HG03108 (cell line): ENCODE measurements at regions not wholly inside any gene's neighbourhood (a gene's known extent, or its start where the extent isn't known, plus 50 kb on each side); places are given as distances from the start of the nearest gene placed in this dataset.
"Not testable (repeated sequence)": the region's sequence is repeated elsewhere in the genome, so short reads cannot be mapped to it uniquely, and the experiment has no call there.

Experiments used
- ATAC-seq: cut with Tn5 transposase; IDR thresholded peaks from one replicate; pipeline ENCODE4 v1.9.1; 2021; ENCODE audit warnings: moderate library complexity; ENCODE audit not compliant: unreplicated experiment

DNA sequence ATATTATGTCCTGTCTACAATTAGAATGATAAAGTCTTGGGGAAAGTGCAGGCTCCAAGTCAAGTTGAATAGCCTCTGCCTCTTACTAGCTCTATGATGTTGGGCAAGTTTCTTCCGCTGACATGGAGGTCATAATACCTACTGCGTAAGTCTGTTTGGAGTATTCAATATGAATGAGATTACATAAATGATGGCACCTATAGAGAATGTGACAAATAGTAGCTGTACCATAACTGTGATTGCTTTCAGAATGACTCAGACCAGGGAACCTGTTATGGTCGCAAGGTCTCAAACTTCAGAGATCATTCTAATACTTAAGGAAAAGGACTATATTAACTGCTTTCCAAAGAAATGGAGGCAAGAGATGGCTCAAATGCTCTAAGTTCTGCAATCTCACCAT is 94.0 kb upstream of the ABCA1 start:
- ATAC-seq = no peak

DNA sequence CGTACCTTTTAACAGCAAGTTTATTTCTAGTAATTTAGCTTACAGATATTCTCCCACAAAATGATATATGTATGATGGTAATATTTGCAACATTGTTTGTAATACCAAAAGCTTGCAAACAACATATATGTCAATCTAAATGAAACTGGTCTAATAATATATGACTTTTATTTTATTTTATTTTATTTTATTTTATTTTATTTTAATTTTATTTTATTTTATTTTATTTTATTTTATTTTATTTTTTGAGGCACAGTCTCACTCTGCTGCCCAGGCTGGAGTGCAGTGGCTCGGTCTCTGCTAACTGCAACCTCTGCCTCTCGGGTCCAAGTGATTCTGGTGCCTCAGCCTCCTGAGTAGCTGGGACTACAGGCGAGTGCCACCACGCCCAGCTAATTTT is 94.6 kb upstream of the ABCA1 start:
- not testable (repeated sequence) for ATAC-seq

DNA sequence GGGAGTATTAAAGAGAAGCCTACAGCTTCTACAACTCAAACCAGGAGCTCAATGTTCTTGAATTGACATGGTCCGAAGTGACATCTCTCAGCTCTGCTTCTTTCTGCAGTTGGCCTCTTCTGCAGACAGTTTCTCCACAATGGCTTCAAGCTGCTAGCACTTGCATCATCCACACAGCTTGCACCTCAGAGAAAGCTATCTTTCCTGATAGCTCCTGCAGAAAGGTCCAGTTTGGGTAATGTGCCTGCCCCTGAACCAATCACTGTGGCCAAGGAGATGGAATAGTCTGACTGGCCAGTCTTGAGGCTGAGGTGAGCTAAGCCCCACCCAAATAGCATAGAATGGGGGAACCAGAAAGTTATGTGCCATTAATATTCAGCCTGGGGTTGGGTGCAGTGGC is 95.8 kb upstream of the ABCA1 start:
- ATAC-seq = no peak

DNA sequence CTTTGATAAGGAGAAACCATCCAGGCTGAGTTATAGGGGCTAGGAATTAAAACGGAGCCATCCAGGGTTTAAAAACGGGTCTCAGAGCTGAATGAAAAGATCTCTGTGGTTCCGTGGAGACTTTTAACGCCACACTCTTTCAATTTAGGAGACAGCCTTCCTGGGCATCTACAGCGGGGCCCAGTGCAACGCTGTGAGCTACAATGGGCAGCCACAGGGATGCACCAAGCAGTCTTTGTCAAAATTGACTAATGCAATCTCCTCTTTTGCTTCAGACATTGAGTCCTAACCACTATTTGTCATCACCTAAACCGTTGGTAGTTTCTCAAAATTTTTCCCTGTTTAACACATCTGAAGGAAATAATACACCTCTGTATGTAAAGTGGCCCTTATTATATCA is 96.6 kb upstream of the ABCA1 start:
- no peak for ATAC-seq

DNA sequence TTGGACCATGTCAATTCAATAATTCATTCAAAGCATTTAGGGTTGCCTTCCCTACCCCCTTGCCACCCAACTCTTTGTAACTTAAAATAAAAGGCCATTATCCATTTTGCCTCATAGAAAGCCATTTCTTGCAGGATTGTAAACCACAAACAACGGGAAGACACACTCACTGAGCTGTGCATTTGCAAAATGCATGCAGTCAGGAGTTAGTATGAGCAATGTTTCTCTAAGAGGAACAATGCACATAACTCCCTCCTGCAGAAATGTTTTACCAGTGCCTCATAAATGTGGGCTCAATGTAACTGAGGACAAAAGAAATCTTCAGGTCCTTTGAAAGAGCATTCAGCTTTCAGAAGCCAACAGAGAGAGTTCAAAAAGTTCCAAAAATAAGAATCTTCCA is 98.5 kb upstream of the ABCA1 start:
- ATAC-seq = no peak

DNA sequence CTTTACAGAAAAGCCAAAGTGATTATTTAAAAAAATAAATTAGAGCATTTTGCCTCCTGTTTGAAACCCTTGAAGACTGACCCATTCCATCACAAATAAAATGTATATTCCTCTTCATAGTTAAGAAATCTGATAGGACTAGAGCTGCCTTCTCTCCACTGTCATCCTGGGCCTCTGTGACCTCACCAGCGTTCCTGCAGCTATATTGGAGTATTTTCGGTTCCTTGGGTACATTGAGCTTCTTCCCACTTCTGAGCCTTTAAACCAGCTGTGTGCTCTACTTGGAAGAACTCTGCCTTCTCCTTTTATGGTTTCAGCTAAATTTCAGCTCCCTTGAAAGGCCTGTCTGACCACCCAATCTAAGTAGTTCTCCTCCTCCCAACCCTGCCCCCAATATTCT is 99.1 kb upstream of the ABCA1 start:
- ATAC-seq = no peak

DNA sequence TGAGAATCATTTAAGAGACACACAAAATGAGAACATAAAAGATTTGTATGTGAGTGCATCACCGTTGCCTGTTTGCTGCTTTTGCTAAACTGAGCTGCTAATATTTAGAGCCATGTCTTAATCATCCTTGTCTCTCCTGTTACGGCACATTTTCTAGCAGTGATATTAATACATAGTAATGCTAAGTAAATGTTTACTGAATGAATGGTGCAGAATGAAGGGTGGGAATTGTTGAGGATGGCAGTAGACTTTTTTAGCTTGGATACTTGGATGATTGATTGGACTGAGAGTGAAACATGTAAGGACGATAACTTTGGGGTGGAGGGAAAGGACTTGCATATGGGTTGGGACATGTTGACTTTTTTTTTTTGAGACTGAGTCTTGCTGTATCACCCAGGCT is 102.3 kb upstream of the ABCA1 start:
- ATAC-seq = no peak

DNA sequence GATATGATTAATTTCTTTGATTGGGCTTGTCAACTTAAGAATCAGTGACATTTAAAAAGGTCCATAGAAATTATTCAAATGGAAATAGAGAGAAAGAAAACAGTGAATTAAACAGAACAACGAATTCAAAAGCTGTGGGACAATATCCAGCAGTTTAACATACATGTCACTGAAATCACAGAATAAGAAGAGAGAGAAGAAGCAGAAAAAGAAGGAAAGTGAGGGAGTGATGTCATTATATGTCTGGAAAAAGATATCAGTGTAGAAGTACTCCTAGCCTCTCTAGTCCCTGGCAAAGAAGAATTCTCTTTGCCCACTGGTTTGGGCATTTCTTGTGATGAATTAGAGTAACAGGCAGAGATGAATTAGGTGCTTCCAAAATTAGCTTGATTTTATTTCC is 109.2 kb upstream of the ABCA1 start:
- ATAC-seq = no peak

DNA sequence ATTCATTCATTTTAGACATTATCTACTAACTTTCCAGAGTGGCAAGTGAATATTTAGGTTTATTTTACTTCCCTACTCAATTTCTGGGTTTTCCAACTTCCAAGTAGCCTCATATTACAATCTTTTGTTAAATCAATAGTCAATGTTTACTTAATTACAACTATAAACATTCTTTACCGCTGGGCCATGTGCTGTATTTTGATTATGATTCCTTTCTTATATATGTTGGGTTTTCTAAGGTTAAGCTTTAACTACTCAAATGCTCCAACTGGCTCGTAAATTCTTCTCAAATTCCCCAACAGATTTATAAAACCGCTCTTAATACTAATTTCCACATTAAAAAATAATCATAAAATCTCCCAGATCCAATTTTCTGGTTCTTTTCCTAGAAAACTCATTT is 110.1 kb upstream of the ABCA1 start:
- no peak for ATAC-seq

DNA sequence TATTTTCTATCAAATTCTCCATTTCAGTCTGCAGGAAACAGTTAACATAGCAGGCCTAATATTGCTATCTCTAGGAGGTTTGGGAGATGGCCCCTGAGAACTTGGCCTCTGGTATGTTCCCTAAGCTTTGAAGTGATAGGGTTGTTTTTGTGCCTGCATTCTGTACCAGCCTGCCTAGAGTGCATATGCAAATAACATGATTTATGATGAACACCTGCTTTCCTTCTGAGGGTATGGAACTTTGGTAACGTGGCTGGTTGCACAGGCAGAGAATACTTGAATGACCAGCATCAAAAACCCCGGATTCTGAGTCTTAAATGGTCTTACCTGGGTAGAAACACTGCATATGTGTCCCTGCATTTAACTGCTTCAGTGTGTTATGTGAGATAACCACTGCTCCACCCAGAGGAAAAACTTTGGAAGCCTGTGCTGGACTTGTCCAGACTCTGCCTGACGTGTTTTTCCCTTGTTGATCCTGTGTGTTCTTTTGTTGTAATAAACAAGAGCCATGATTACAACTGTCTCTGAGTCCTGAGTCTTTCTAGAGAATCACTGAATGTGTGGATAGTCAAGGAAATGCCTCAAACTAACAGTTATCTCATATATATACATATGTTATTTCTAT is 111.3 kb upstream of the ABCA1 start:
- no peak for ATAC-seq

DNA sequence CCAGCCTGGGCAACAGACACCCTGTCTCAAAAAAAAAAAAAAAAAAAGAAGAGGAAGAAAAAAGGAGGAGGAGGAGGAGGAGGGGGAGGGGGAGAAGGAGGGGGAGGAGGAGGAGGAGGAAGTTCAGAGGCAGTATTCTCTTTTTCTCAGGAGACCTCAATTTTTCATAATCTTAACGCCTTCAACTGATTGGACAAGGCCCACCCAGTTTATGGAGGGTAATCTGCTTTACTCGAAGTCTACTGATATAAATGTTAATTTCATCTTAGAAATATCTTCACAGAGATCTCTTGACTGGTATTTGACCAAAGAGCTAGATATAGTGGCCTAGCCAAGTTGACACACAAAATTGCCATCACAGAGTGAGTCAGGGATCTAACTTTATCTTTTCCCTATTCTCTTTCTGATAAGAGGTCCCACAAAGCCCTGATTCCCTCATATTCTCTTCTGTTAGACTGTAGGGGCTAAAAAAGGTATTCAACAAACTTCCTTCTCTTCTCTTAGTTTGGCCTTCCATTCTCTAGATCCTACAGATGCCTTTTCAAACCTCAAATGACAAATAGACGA is 115.5 kb upstream of the ABCA1 start:
- ATAC-seq = no peak

DNA sequence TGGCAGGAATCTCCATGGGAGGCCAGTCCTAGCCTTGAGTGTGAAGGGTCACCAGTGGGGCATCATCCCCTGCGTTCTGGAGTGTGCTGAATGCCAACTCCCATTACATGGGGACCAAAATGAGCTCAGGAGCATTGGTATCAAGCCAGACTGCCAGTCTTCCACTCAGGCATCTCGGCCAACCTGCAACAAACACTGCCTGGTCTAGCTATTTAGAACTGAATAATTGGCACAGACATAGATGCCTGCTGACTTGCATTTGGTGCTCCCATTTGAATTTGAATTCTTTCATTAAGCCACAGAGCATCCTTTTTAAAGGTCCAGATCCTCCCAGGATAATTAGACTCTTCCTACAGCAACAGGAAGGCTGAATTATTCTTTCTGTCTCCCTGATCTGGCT is 116.6 kb upstream of the ABCA1 start:
- no peak for ATAC-seq

DNA sequence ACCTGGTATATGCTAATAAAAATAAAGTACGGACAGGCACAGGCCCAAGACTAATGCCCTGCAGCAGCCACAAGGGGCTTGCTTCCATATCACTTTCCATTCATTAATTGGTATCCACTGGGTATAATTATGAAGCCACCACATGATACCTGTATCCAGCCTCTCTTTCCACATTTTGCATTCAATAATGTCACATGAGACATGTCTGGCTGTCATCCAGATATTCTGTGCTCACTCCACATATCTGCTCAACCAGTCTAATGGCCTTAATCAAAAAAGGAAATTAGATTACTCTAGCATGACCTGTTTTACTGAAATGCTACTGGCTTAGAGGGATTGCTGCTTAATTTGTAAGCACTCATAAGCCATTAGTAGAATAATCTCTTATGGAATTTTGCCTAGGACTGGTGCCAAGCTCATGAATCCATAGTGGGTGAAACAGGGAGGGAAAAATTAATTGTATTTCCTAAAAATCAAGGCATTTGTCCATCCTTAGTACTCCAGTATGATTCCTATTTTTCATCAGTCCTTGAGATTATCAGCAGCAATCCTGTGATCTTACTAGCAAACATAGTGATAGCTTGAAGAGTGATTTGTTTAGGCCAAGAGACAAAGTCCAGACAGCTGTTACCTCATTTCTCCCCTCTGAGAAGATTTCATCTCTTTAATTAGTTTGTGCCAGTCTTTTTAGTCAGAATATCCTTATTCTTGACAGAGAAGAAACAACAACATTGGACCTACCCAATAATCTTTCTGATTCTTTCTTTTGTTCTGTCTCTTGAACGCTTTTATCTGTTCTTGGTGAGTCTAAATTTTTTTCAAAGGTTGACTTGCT is 119.2 kb upstream of the ABCA1 start:
- no peak for ATAC-seq

DNA sequence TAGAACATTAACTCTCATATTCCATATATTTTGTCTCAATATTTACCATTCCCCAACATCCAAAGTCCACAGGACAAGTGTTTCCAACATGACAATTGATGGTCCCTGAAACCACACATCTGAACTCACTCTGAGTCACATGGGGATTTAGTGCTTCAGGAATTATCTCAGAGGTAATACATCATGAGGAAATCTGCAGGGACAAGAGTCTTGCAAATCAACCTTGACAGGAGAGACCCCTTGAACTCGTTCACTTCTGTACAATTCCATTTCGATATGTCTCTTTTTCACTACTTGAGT is 119.7 kb upstream of the ABCA1 start:
- ATAC-seq = no peak

DNA sequence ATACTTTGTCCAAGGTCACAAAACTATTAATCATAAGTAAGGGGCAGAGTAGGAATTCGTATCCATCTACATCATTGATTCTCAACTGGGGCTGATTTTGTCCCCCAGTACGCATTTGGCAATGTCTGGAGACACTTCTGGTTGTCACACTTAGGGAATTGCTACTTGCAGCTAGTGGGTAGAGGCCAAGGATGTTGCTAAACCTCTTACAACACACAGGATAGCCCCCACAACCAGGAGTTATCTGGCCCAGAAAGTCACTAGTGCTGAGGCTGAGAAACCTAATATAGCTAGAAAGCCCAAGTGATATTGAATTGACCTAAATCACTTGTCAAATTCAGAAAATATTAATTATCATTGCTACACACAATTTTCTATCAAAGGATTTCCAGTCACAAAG is 120.4 kb upstream of the ABCA1 start:
- no peak for ATAC-seq

DNA sequence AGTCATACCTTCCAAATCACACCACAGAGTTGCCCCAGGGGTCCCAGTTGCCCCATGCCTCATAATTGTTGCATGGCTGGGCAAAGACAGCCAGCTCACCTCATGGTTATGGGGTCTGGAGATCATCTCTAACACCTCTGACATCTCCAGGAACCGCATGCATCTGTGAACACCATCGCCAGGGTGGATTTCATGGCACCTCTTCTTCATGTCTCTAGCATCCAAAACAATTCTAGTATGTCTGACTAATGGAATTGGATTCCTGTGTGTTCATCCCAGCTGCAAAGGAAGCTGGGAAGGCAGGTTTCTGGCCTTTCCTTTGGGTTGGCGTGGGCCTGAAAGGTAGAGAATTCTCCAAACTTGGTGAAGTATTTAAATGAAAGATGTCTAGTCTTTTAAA is 122.3 kb upstream of the ABCA1 start:
- no peak for ATAC-seq

DNA sequence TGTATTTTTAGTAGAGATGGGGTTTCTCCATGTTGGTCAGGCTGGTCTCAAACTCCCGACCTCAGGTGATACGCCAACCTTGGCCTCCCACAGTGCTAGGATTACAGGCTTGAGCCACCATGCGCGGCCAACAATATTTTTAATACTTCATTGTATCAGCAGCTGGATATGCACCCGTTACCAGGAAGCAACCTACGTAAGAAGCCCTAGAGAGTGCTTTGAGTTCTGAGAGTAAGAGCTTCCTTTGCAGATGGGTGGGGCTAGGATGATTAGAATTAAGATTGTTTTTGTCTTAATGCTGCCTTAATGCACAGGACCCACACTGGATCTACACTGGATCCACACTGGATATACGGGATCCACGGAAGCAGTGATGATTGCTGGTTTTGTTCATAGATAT is 123.9 kb upstream of the ABCA1 start:
- no peak for ATAC-seq

DNA sequence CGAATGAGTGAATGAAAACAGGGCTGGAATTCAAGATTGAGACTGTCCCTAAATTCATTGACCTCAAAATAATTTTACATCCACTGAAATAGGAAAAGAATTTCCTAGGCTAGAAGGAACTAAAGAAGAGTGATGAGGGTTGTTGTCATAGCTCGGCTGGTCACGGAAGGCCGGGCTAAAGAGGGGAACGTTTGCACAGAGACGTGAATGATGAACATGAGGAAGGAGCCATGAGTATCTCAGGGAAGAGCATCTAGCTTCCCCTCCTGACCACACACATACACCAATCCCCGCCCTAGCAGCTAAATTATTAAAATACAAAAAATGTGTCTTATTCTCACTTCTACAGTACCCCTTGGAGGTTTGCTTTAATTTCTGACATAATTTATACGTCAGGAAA is 124.4 kb upstream of the ABCA1 start:
- no peak for ATAC-seq

DNA sequence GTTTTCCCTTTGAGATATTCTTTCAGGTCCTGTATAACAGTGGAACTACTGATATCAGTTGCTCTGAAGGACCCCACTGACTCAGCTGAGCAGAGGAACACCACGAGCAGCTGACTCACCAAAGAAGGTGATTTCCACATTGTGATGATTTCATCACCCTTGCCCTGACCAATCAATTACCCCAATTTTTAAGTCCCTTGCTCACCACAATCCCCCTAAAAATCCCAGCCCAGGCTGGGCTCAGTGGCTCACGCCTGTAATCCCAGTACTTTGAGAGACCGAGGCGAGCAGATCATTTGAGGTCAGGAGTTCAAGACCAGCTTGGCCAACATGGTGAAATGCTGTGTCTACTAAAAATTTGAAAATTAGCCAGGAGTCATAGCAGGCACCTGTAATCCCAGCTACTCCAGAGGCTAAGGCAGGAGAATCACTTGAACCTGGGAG is 125.3 kb upstream of the ABCA1 start:
- peak; percentile 59 for ATAC-seq

DNA sequence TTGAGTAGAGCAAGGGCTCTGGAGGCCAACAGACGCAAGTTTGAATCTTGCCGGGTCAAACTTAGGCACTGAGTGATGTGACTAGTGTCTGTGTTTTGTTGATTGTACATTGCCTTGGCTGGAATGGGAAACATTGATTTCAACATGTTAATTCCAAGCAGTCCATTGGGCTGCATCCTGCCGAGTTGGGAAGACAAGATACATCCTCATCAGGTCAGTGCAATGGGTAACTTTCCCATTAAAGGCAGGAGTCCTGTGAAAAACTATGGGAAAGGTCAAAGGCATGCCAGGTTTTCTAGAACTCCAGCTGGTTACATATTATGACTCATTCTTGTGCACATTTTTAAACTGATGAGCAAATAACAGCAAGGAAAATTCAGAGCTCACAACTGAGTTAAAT is 126.5 kb upstream of the ABCA1 start:
- no peak for ATAC-seq

DNA sequence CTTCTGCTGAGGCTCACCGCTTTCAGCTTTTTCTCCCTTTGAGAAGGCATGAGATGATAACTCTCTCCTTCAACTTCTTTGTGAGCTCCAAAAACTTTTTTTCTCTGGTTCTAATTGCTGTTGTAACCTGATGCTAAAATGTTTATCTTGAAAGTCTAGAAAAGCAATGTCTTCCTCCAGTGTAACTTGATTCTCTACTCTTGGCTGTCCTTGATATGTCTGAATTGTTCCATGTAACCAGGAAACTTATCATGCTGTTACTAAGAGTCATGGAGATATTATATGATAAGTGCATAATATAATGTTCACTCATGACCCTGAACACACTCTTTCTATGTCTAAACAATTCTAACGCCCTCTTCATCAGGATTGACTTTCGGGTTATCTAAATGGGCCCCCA is 128.0 kb upstream of the ABCA1 start:
- ATAC-seq = no peak

DNA sequence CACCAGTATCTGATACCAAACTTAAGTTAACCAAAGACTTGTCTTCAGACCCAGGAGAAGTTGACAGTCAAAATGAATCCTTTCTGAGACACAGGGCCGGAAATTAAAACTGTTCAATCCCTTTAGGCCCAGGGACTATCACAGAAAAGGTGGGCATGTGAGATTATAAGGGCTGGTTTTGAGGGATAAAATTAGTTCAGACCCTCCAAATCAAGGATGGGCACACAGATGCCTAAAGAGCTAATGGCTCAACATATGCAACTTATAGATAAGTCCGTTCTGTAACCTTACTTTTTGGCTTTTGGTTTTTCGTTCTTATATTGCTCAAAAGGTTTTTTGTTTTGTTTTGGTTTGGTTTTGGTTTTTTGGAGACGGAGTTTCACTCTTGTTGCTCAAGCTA is 129.6 kb upstream of the ABCA1 start:
- ATAC-seq = no peak

DNA sequence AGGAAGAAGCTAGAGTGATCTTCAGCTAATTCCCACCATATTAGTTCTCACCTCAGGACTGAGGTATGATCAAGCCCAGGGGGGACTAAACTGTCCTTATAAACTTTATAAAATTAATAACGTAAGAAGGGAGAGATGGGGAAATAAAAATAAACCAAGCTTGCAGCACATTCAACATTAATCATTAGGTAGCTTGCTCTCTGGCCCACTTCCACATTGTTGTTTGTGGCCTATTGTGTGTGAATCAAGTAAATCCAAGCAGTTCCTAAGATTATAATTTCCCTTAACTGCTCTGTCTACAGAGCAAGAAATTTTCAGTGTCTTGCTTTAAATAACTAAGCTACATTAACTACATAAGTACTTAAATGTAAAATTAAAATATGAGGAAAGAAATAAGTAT is 131.3 kb upstream of the ABCA1 start:
- no peak for ATAC-seq
